GM12872 (cell line): ENCODE measurements at regions not wholly inside any gene's neighbourhood (a gene's known extent, or its start where the extent isn't known, plus 50 kb on each side); places are given as distances from the start of the nearest gene placed in this dataset.

ENCODE experiments used
- CTCF ChIP-seq: IDR thresholded peaks from 3 replicates; pipeline ENCODE4 v1.5.1; 2011; ENCODE audit warnings: low read depth, mild to moderate bottlenecking, low read length, moderate library complexity; ENCODE audit not compliant: insufficient read depth

GRCh38 chr4:27635936-27636913, 775.6 kb downstream of the STIM2 start:
- no peak for TF ChIP-seq CTCF

GRCh38 chr4:27638163-27638915, 777.7 kb downstream of the STIM2 start:
- no peak for TF ChIP-seq CTCF

- TF ChIP-seq CTCF, result no peak
Measured at GRCh38 chr4:27643101-27643500, 782.5 kb downstream of the STIM2 start.

DNA sequence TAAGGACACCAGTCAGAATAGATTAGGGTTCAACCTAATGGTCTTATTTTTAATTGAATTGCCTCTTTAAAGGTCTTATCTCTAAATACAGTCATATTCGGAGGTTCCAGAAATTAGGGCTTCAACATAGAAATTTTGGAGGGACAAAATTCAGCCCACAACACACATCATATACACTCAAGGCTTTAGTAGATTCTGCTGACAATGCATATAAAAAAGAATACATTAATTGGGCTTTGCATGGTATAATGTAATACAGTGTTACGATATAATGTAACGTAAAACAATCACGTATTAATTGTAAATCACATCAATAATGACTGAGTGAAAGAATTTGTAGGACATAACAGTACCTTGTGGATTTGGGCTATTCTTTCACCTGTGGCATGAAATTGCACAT, 787.8 kb downstream of the STIM2 start:
- no peak for TF ChIP-seq CTCF

DNA sequence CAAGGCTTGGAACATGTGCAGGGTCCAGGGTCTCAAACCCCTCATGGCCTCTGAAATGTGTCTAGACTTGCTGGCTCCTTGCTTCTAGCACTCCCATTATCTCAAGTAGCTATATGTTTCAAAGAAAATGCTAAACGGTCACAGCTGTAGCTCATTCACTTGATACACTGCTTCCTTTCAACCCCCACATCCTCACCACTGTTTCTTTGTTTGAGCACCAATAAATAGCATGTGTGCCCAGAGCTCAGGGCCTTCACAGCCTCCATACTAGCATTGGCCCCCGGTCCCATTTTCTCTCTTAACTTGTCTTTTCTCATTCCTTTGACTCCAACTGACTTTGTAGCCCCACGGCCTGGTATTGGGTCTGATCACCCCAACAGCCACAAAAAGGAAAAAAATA, 801.8 kb downstream of the STIM2 start:
- no peak for TF ChIP-seq CTCF

GRCh38 chr4:27666943-27667342, 806.3 kb downstream of the STIM2 start:
- 0 out of 3 replicates have a peak, but pooled peaks have one; percentile 14 for TF ChIP-seq CTCF

GRCh38 chr4:27668001-27668400, 807.4 kb downstream of the STIM2 start:
- TF ChIP-seq CTCF, result no peak
